Right cardiac atrium (tissue), 5 donors: ENCODE measurements at regions not wholly inside any gene's neighbourhood (a gene's known extent, or its start where the extent isn't known, plus 50 kb on each side); places are given as distances from the start of the nearest gene placed in this dataset.

ENCODE experiments used
- ATAC-seq, 2 donors: fragments of 200-7000 bp; cut with Tn5 transposase; one replicate each; pipeline versions ENCODE4 v1.8.0 to v1.9.1; 2020; ENCODE audit warnings: moderate library complexity in 2 of 2, mild to moderate bottlenecking in 1 of 2
- DNase-seq, 3 donors: peaks; one replicate each; pipeline ENCODE4 v3.0.0-alpha.2; 2020
- H3K27ac ChIP-seq: one replicate; pipeline ENCODE4 v1.5.1; 2013; ENCODE audit warnings: mild to moderate bottlenecking, low read length, control low read depth, moderate library complexity
- H3K27me3 ChIP-seq: one replicate; pipeline ENCODE4 v1.6.1; 2013; ENCODE audit not compliant: control insufficient read depth, insufficient read depth
- H3K4me1 ChIP-seq: one replicate; pipeline ENCODE4 v1.6.1; 2013; ENCODE audit warnings: low read length; ENCODE audit not compliant: control insufficient read depth, insufficient read depth
- H3K4me3 ChIP-seq: one replicate; pipeline ENCODE4 v1.5.1; 2013; ENCODE audit warnings: low read length, control low read depth
- H3K9me3 ChIP-seq: one replicate; pipeline ENCODE4 v1.6.1; 2013; ENCODE audit warnings: low read length; ENCODE audit not compliant: control insufficient read depth
- WGBS: extraction: QIAGEN DNeasy Blood & Tissue Kit; methylation state at CpG from one replicate; pipeline ENCODE4 v1.1.7; 2013; 5-methylcytosine and 5-hydroxymethylcytosine counted together
- intact Hi-C, 4 donors: fragments of 100-400 bp; cut with DNase I; formaldehyde crosslinking; loops; one replicate each; pipeline versions ENCODE4 v1.11.0 to v1.14.0; 2022 to 2023
- donor health status: healthy with polysubstance abuse.
- donor health status: DM: no; HTN: yes; CAD: no.
- donor health status: DM: no; HTN: no; CAD: no.
- donor health status: DM: no; HTN: yes; CAD: no; lungs with severe emphysema.
- donor health status: DM: yes; HTN: yes; CAD: no.

DNA sequence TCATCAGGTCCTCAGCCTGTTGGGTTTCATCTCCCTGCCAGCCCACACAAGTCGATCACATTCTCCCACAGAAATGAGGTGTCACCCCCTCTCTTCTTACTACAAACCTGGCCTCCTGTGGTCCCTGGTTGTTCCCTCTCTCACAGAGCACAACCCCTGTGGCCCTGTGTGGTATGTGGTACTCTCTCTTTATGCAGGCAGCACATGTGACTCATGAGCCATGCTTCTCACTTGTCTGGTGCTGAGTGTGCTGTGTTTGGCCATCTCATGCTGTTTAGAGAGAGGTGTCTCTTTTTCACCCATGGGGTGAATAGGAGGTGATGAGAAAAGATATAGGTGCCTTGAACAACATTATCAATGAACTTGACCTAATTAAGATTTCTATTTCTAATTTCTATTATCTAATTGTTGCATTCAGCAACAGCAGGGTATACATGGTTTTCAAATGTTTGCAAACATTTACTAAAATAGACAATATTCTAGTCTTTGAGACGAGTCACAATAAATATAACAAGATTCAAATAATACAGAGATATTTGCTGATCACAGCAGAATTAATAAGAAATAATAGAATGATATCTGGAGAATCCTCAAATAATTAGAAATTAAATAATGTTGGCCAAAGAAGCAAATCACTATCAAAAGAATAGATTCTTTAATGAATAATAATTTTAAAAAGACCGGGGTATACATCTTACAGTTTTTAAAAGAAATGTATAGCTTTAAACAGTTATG is 633.8 kb upstream of the IGFBP3 start:
- Histone ChIP-seq H3K27ac (no peak overlapping the region), H3K4me3 (no peak overlapping the region), H3K9me3 (no peaks in the 10 kb centered on the region), H3K27me3 (no peaks in the 10 kb centered on the region), H3K4me1 (no peaks in the 10 kb centered on the region)
- ATAC-seq (no peak), DNase-seq (no peak)
- 88% methylated on average over 3 of the region's 3 CpGs for WGBS
- intact Hi-C loops, result no loop called here

DNA sequence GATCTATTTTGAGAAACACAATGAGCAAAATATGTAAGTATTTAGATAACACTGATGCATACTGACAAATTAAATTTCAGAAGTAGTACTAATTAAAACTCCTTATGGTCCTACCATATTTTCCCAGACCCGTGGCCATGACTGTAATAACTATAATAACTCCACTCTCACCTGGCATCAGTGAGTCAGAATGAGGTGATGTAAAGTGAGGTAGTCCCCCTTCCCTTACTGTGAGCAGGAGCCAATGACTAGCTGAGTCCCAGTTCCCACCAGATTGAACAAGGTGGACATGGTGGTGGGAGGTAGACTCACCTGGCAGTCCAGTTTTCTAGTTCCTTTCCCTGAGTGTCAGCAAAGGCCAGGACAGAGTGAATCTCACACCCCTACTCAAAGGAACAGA is 630.5 kb upstream of the IGFBP3 start:
- intact Hi-C loops, result no loop called here
- ATAC-seq (no peak), DNase-seq (no peak)
- Histone ChIP-seq H3K4me3 (no peak overlapping the region), H3K27ac (no peak overlapping the region), H3K27me3 (no peaks in the 10 kb centered on the region), H3K4me1 (no peaks in the 10 kb centered on the region), H3K9me3 (no peaks in the 10 kb centered on the region)
- 98% methylated on average over 1 of the region's 1 CpG for WGBS

DNA sequence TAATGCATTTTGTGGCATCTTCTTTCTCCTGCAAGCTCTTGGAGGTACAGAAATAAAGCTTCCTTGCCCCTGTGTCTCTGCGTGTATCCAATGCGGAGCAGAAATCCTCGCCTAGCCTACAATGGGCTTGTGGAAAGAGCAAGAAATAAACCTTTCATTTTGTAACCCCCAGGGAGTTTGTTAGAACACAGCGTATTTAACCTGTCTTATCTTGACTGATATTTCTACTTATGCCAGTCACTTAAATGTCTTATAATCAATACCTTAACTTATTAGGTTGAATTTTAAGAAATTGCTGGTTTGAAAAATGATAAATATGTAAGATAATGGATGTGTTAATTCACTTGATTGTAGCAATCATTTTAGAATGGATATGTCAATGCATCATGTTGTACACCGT is 629.8 kb upstream of the IGFBP3 start:
- no peak for DNase-seq
- ATAC-seq, result no peak
- Histone ChIP-seq H3K9me3 (no peaks in the 10 kb centered on the region), H3K27me3 (no peaks in the 10 kb centered on the region), H3K4me1 (no peaks in the 10 kb centered on the region), H3K4me3 (no peak overlapping the region), H3K27ac (no peak overlapping the region)
- intact Hi-C loops, result no loop called here
- WGBS, result 81% methylated on average over 5 of the region's 5 CpGs

DNA sequence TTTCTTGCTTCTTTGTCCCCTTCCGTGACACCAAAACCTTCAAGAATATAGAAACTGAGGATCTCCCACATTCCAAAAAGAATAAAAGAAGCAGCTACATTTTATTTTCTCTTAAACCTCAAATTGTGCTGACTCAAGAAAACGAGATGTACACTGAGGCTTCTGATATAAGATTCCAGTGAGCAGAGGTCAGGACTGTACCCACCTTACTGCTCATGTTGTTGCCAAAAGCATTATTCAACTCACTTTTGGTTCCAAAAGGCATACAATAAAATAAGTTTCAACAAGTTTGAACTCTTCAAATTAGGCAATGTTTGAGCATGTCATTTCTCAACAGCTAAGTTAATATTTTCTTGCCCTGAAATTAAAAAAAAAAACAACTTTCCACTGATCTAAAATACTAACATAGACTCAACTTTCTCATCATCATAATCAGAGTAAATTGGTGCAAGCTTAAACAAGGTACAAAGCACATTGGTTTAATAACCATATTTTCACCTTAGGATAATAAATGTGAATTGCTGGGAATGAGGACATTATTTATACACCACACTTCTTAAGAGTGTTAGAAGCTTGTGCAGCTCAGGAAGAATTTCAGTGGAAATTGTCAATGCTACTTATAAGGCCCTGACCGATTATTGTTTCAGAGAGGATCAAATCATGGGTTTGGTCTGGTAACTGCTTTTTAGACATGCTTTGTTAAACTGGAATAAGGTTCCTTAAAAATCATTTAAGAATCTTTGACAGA is 629.0 kb upstream of the IGFBP3 start:
- WGBS, result 91% methylated on average over 3 of the region's 3 CpGs
- no peak overlapping the region for H3K27ac ChIP-seq
- no peaks in the 10 kb centered on the region for H3K4me1 ChIP-seq
- H3K27me3 ChIP-seq, result no peaks in the 10 kb centered on the region
- DNase-seq (no peak), ATAC-seq (no peak)
- no peak overlapping the region for H3K4me3 ChIP-seq
- no peaks in the 10 kb centered on the region for H3K9me3 ChIP-seq
- intact Hi-C loops, result no loop called here

DNA sequence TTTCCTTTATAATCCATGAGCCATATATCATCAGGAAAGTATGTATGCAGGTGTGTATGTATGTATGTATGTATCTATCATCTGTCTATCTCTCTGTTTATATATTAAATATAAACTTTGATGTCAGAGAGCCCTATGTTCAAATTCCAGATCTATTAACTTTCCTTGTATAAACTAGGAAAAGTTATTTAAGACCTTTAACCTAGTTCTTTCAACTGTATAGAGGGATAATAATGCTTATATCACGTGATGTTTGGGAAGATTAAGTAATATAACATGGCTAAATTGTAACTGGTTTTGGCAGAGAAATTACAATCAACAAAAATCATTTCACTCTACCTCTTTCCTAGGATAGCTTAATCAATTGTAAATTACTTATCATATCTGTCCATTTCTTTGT is 628.3 kb upstream of the IGFBP3 start:
- WGBS, result 81% methylated on average over 1 of the region's 1 CpG
- DNase-seq (no peak), ATAC-seq (no peak)
- Histone ChIP-seq H3K27ac (no peak overlapping the region), H3K4me3 (no peak overlapping the region), H3K9me3 (no peaks in the 10 kb centered on the region), H3K4me1 (no peaks in the 10 kb centered on the region), H3K27me3 (no peaks in the 10 kb centered on the region)
- intact Hi-C loops, result no loop called here

DNA sequence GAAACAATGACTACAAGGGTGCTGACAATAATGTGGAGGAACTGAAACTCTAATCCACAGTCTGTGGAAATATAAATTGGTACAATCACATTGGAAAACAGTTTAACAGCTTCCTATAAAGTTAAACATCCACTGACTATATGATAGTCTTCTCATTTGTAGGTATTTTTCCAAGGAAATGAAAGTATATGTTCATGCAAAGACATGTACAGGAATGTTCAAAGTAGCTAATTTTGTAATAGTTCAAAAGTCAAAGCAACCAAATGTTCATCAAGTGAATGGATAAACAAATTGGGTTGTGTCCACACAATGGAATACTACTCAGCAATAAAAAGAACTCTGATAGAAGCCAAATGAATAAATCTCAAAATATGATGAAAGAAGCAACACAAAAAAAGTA is 626.0 kb upstream of the IGFBP3 start:
- H3K27me3 ChIP-seq, result no peaks in the 10 kb centered on the region
- no peaks in the 10 kb centered on the region for H3K4me1 ChIP-seq
- ATAC-seq (no peak), DNase-seq (no peak)
- no peak overlapping the region for H3K27ac ChIP-seq
- H3K4me3 ChIP-seq, result no peak overlapping the region
- no peaks in the 10 kb centered on the region for H3K9me3 ChIP-seq
- intact Hi-C loops, result no loop called here

DNA sequence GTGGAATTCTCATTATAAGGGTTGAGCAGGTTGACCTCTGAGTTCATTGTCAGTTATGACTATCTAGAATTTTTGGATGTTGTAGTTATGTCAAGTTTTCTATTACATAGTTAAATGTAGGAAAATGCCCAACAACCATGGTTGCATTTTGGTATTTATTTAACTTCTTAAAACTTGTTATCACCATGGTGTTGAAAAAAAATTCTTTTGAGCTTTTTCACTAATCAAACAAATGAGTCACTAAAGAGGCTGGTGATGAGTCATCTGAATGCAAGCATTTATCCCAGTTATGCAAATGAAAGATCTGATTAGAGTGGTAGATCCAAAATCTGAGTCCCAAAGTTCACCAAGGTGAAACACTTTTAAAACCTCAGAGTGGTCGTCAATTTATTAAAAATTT is 624.7 kb upstream of the IGFBP3 start:
- intact Hi-C loops, result no loop called here
- ATAC-seq, result no peak

DNA sequence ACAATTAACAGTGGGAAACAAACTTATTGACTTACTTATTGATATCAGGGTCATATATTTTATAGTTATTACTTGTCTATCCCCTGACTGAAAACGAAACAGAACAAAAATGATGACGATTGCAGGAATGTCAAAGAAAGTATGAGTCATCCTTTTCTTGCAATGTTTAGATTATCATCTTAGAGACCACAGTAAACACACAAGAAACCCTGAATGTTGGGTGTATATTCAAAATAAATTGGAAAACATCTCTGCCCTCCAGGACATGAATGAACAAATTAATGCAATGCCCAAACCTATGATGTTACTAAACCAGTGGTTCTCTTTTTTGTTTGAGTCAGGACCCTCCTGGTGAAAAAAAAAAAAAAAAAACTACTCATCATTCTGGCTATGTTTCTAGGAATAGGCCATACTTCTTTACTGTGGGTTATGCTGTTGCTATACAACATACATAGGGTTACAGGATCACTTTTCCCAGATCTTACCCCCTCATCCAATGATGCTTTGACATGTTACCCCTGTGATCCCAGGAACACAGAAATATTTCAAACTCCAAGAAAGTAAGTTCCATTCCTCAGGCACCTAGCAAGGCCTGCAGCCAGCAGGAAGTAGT is 623.4 kb upstream of the IGFBP3 start:
- no peaks in the 10 kb centered on the region for H3K9me3 ChIP-seq
- 40% methylated on average over 2 of the region's 2 CpGs for WGBS
- no peaks in the 10 kb centered on the region for H3K4me1 ChIP-seq
- DNase-seq (no peak), ATAC-seq (no peak)
- no peaks in the 10 kb centered on the region for H3K27me3 ChIP-seq
- H3K27ac ChIP-seq, result no peak overlapping the region
- H3K4me3 ChIP-seq, result no peak overlapping the region
- intact Hi-C loops, result no loop called here

More for the DNA sequence above, 624.7 kb upstream of the IGFBP3 start:
- H3K9me3 ChIP-seq, result no peaks in the 10 kb centered on the region
- H3K4me1 ChIP-seq, result no peaks in the 10 kb centered on the region
- 84% methylated on average over 1 of the region's 1 CpG for WGBS
- H3K4me3 ChIP-seq, result no peak overlapping the region
- no peak for DNase-seq
- no peak overlapping the region for H3K27ac ChIP-seq
- H3K27me3 ChIP-seq, result no peaks in the 10 kb centered on the region

DNA sequence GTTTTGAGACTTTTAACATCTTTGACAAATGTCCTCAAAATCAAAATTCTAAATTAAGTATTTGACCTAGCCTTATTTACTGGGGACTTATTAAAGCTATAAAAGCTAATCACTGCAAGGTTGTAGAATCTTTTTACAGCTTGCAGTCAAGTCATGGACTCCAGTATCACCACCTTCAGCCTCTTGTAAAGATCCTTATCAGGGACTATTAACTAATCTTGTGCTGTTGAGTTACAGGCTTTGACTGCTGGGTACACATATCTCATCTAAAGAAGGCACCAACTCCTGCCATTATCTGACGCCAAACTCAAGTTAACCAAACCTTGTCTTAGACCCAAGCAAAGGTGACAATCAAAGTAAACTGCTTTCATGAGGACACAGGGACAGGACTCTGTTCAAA is 621.0 kb upstream of the IGFBP3 start:
- intact Hi-C loops, result no loop called here

DNA sequence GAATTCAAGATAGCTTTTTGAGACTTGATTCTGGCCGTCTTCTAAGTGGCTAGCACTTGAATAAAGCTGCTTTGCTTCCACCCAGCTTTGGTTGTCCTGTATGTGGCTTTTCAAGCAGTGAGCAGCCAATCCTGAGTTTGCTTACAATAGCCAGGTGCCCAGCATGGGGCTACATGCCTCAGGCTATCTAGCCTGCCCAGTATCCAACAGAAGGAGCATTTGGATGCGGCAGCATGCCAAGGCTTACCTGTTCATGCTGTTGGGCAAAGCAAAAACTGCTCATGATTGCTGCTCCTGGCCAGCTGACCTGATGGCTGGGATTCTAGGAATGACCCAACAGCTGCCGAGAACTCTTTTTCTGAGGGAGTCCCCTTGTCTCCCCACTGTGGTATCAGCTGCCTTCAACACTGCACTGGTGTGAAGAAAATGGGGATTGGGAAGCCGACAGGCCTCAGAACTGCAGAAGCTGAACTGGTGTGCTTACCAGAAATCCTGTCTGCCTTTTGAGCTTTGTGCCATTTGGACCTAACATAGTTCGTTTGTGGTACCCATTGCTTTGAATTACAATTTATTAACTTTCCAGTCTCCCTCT is 618.9 kb upstream of the IGFBP3 start:
- H3K27me3 ChIP-seq, result no peaks in the 10 kb centered on the region
- no peaks in the 10 kb centered on the region for H3K9me3 ChIP-seq
- no peak overlapping the region for H3K27ac ChIP-seq
- ATAC-seq (no peak), DNase-seq (no peak)
- no peaks in the 10 kb centered on the region for H3K4me1 ChIP-seq
- no peak overlapping the region for H3K4me3 ChIP-seq
- intact Hi-C loops, result no loop called here
- WGBS, result 61% methylated on average over 5 of the region's 5 CpGs

More for the DNA sequence above, 621.0 kb upstream of the IGFBP3 start:
- WGBS, result 93% methylated on average over 1 of the region's 1 CpG
- ATAC-seq (no peak), DNase-seq (no peak)
- Histone ChIP-seq H3K4me3 (no peak overlapping the region), H3K4me1 (no peaks in the 10 kb centered on the region), H3K9me3 (no peaks in the 10 kb centered on the region), H3K27ac (no peak overlapping the region), H3K27me3 (no peaks in the 10 kb centered on the region)

DNA sequence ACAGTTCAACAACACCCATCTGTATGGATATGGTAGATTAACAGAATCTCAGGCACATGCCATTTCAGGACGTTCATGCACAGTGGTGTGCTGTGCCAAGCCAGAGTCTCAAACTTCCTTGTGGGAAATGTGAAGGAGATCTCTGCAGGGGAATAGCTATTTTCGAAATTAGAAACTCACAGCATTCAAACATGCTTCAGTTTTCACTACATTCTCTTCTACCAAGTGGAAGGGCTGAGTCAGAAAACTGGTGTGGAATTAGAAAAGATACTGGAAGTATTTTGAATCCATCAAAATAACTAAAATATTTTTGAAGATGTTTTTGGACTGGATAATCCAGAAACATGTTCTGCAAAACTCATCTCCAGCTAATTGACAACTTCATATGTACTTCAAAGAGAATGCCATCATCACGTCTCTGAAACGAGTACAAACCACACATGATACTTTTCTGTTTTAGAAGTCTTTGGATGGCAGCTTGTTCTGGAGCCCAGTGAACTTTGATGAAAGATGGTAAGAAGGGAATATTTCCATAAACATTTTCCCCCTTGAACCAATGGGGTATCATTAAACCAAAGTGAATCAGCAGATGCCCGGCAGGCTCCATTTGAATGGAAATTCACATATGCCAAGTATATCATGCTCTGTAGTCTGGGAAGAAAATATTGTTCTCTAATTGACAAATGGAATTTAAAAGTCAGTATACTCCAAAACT is 616.3 kb upstream of the IGFBP3 start:
- Histone ChIP-seq H3K27me3 (no peaks in the 10 kb centered on the region), H3K27ac (no peak overlapping the region), H3K9me3 (no peaks in the 10 kb centered on the region), H3K4me3 (no peak overlapping the region), H3K4me1 (no peaks in the 10 kb centered on the region)
- DNase-seq (no peak), ATAC-seq (no peak)
- intact Hi-C loops, result no loop called here
- WGBS, result 72% methylated on average over 5 of the region's 5 CpGs
